ENCODE measurements at regions not wholly inside any gene's neighbourhood (a gene's known extent, or its start where the extent isn't known, plus 50 kb on each side); places are given as distances from the start of the nearest gene placed in this dataset.
"Not testable (repeated sequence)": the region's sequence is repeated elsewhere in the genome, so short reads cannot be mapped to it uniquely, and the experiment has no call there.

DNA sequence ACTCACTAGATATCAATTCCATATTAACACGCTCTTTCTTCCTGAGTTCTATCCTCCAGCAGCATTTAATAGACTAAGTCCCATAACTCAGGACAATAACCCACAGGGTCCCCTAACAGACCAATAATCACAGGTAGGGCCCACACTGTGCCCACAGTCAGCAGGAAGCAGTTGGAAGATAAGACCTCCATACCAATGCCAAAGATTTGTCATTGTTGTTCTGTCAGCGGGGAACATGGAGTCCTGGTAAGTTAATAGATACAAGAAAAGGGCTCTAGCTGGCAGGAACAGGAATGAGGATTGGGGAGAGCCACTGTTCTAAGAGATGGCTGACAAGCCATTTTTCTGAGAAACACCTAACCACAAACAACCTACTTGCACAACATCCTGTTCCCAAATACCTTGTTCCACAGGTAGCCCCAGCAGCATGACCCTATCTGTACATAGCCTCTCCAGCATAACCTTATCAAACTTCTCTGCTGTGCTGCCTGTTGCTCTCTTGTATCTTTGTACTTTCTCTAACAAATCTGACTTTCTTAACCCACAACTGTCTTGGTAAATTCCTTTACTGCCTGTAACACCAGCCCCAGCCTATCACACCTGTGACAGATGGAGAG is 142.0 kb upstream of the KCNJ15 start:
- no peak for DNase-seq
- ATAC-seq (ENCODE audit: insufficient read depth, low FRiP score): no peak
- Histone ChIP-seq H3K4me1 (ENCODE audit: control insufficient read depth in 5 of 5, insufficient read depth in 5 of 5, low read length in 5 of 5) (no peaks in the 10 kb centered on the region), H3K9ac (ENCODE audit: insufficient read depth in 1 of 2, low read length in 2 of 2) (no peak overlapping the region), H3K4me3 (no peak overlapping the region), H3K27me3 (ENCODE audit: control insufficient read depth in 3 of 3, insufficient read depth in 3 of 3, low read length in 2 of 3) (peaks cover 0 to 4% (median 0%) of the 10 kb centered on the region in 3 donors), H3K9me3 (ENCODE audit: control insufficient read depth in 4 of 4, insufficient read depth in 3 of 4, low read length in 3 of 4) (peaks cover 0 to 6% (median 0%) of the 10 kb centered on the region in 4 donors), H3K36me3 (ENCODE audit: control insufficient read depth in 4 of 4, insufficient read depth in 4 of 4, low read length in 4 of 4) (no peaks in the 10 kb centered on the region), H3K27ac (ENCODE audit: low read depth in 1 of 2, low read length in 1 of 2) (no peak overlapping the region)
- no peak for TF ChIP-seq CTCF (IDR thresholded peaks at IDR 0.05; ENCODE audit: control extremely low read depth, extremely low read depth)
- WGBS, 2 donors: 93% methylated on average over 2 of the region's 2 CpGs

DNA sequence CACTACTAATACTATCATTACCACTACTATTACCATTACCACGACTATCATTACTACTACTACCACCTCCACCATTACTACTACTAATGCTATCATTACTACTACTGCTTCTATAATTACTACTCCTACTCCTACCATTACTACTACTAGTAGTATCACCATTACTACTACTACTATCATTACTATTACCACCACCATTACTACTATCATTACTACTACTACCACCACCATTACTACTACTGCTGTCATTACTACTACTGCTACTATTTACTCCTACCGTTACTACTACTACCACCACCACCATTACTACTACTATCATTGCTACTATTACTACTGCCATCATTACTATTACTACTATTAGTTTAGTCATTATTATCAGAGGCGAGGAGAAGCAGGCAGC is 140.9 kb upstream of the KCNJ15 start:
- H3K4me1 ChIP-seq (ENCODE audit: control insufficient read depth in 5 of 5, insufficient read depth in 5 of 5, low read length in 5 of 5): no peaks in the 10 kb centered on the region
- TF ChIP-seq CTCF (IDR thresholded peaks at IDR 0.05; ENCODE audit: control extremely low read depth, extremely low read depth): no peak
- H3K27ac ChIP-seq (ENCODE audit: low read depth in 1 of 2, low read length in 1 of 2): no peak overlapping the region
- ATAC-seq (ENCODE audit: insufficient read depth, low FRiP score) (no peak), DNase-seq (no peak)
- no peak overlapping the region for H3K9ac ChIP-seq (ENCODE audit: insufficient read depth in 1 of 2, low read length in 2 of 2)
- 92 to 98% methylated on average over 3 of the region's 3 CpGs for WGBS, 2 donors
- H3K27me3 ChIP-seq (ENCODE audit: control insufficient read depth in 3 of 3, insufficient read depth in 3 of 3, low read length in 2 of 3): peaks cover 0 to 4% (median 0%) of the 10 kb centered on the region in 3 donors
- no peaks in the 10 kb centered on the region for H3K36me3 ChIP-seq (ENCODE audit: control insufficient read depth in 4 of 4, insufficient read depth in 4 of 4, low read length in 4 of 4)
- H3K4me3 ChIP-seq: no peak overlapping the region
- H3K9me3 ChIP-seq (ENCODE audit: control insufficient read depth in 4 of 4, insufficient read depth in 3 of 4, low read length in 3 of 4): peaks cover 0 to 6% (median 0%) of the 10 kb centered on the region in 4 donors

DNA sequence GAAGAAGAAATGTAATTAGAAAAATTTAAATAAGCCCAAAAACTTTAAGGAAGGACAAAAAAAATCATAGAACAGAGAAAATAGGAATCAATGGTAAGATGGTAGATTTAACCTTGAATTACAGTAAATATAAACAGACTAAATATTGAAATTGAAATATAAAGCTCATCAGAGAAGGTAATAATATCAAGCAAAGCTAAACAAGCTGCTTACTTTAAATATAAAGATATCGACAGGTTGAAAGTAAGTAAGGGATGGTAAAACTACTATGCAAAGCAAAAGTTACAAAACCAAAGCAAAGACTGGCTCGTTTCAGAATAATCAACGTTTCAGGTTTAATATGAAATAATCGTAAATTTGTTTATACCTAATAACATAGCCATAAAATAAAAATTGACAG is 137.0 kb upstream of the KCNJ15 start:
- H3K9ac ChIP-seq (ENCODE audit: insufficient read depth in 1 of 2, low read length in 2 of 2): no peak overlapping the region
- no peak for TF ChIP-seq CTCF (IDR thresholded peaks at IDR 0.05; ENCODE audit: control extremely low read depth, extremely low read depth)
- 94 to 97% methylated on average over 4 of the region's 4 CpGs for WGBS, 2 donors
- ATAC-seq (ENCODE audit: insufficient read depth, low FRiP score): no peak
- H3K4me3 ChIP-seq: no peak overlapping the region
- H3K27ac ChIP-seq (ENCODE audit: low read depth in 1 of 2, low read length in 1 of 2): no peak overlapping the region
- H3K27me3 ChIP-seq (ENCODE audit: control insufficient read depth in 3 of 3, insufficient read depth in 3 of 3, low read length in 2 of 3): peaks cover 0 to 4% (median 0%) of the 10 kb centered on the region in 3 donors
- no peaks in the 10 kb centered on the region for H3K36me3 ChIP-seq (ENCODE audit: control insufficient read depth in 4 of 4, insufficient read depth in 4 of 4, low read length in 4 of 4)
- no peaks in the 10 kb centered on the region for H3K4me1 ChIP-seq (ENCODE audit: control insufficient read depth in 5 of 5, insufficient read depth in 5 of 5, low read length in 5 of 5)
- no peak for DNase-seq
- H3K9me3 ChIP-seq (ENCODE audit: control insufficient read depth in 4 of 4, insufficient read depth in 3 of 4, low read length in 3 of 4): peaks cover 0 to 2% (median 0%) of the 10 kb centered on the region in 4 donors

GRCh38 chr21:38120679-38120983 is 136.2 kb upstream of the KCNJ15 start:
- not testable (repeated sequence) for H3K9me3 ChIP-seq (ENCODE audit: control insufficient read depth in 4 of 4, insufficient read depth in 3 of 4, low read length in 3 of 4); H3K27ac ChIP-seq (ENCODE audit: low read depth in 1 of 2, low read length in 1 of 2)
- 93 to 94% methylated on average over 6 of the region's 6 CpGs for WGBS, 2 donors

More at GRCh38 chr21:38120679-38120983, 136.2 kb upstream of the KCNJ15 start:
- H3K4me3 ChIP-seq; H3K4me1 ChIP-seq (ENCODE audit: control insufficient read depth in 5 of 5, insufficient read depth in 5 of 5, low read length in 5 of 5); H3K27me3 ChIP-seq (ENCODE audit: control insufficient read depth in 3 of 3, insufficient read depth in 3 of 3, low read length in 2 of 3); ATAC-seq (ENCODE audit: insufficient read depth, low FRiP score); H3K9ac ChIP-seq (ENCODE audit: insufficient read depth in 1 of 2, low read length in 2 of 2); DNase-seq; H3K36me3 ChIP-seq (ENCODE audit: control insufficient read depth in 4 of 4, insufficient read depth in 4 of 4, low read length in 4 of 4): not testable (repeated sequence)

Measured in lung (tissue), 11 donors.